Mucosa of descending colon (tissue), 3 donors: ENCODE measurements at regions not wholly inside any gene's neighbourhood (a gene's known extent, or its start where the extent isn't known, plus 50 kb on each side); places are given as distances from the start of the nearest gene placed in this dataset.
"Not testable (repeated sequence)": the region's sequence is repeated elsewhere in the genome, so short reads cannot be mapped to it uniquely, and the experiment has no call there.

ENCODE experiments used
- ATAC-seq: fragments of 200-7000 bp; cut with Tn5 transposase; one replicate; pipeline ENCODE4 v1.9.1; 2020; ENCODE audit warnings: mild to moderate bottlenecking, moderate library complexity
- DNase-seq, 3 donors: peaks; one replicate each; pipeline ENCODE4 v3.0.0-alpha.2; 2020
- H3K36me3 ChIP-seq: fragments of 200-600 bp; one replicate; pipeline ENCODE4 v1.8.0; 2021; ENCODE audit warnings: low read depth, mild to moderate bottlenecking
- H3K4me1 ChIP-seq: fragments of 200-600 bp; one replicate; pipeline ENCODE4 v1.8.0; 2021; ENCODE audit warnings: low read depth, mild to moderate bottlenecking
- H3K4me3 ChIP-seq: fragments of 200-600 bp; one replicate; pipeline ENCODE4 v1.8.0; 2021; ENCODE audit warnings: mild to moderate bottlenecking
- H3K9me3 ChIP-seq: fragments of 200-600 bp; one replicate; pipeline ENCODE4 v1.8.0; 2021; ENCODE audit warnings: mild to moderate bottlenecking
- CTCF ChIP-seq: fragments of 200-600 bp; IDR thresholded peaks from one replicate; pipeline ENCODE4 v1.8.0; 2022; ENCODE audit warnings: antibody characterized with exemption, mild to moderate bottlenecking
- intact Hi-C, 2 donors: fragments of 100-400 bp; cut with DNase I in 1 of 2; cut with micrococcal nuclease in 1 of 2; formaldehyde crosslinking; loops; one replicate each; pipeline versions ENCODE4 v1.11.0 to v1.11.1; 2022; cut with DNase I, micrococcal nuclease
- donor health status: DM: no; HTN: no; CAD: no; lungs with moderate emphysema.
- donor health status: DM: no; HTN: no; CAD: no.
- donor health status: DM: no; HTN: yes; CAD: no.

GRCh38 chr21:31819692-31820091, 53.1 kb upstream of the HUNK start:
- H3K9me3 ChIP-seq, H3K4me3 ChIP-seq, H3K4me1 ChIP-seq, ATAC-seq, intact Hi-C loops, DNase-seq, H3K36me3 ChIP-seq: not testable (repeated sequence)

- intact Hi-C loops, ATAC-seq, H3K36me3 ChIP-seq, H3K4me3 ChIP-seq, H3K9me3 ChIP-seq, H3K4me1 ChIP-seq, DNase-seq: not testable (repeated sequence)
These were observed 58.5 kb upstream of the HUNK start for GRCh38 chr21:31814356-31814755.

GRCh38 chr21:31813862-31814261, 59.0 kb upstream of the HUNK start:
- intact Hi-C loops: no loop called here
- H3K9me3 ChIP-seq: no peaks in the 10 kb centered on the region
- ATAC-seq: no peak

GRCh38 chr21:31804008-31804394, 68.8 kb upstream of the HUNK start:
- no peak for TF ChIP-seq CTCF
- Histone ChIP-seq H3K36me3 (no peaks in the 10 kb centered on the region), H3K4me3 (no peak overlapping the region), H3K9me3 (no peaks in the 10 kb centered on the region), H3K4me1 (no peaks in the 10 kb centered on the region)
- ATAC-seq: no peak
- DNase-seq: no peak
- intact Hi-C loops: no loop called here

More at GRCh38 chr21:31813862-31814261, 59.0 kb upstream of the HUNK start:
- Histone ChIP-seq H3K4me3 (no peak overlapping the region), H3K4me1 (no peaks in the 10 kb centered on the region), H3K36me3 (no peaks in the 10 kb centered on the region)
- TF ChIP-seq CTCF: no peak
- no peak for DNase-seq

- no peak for DNase-seq
These were observed 69.5 kb upstream of the HUNK start for GRCh38 chr21:31803039-31804007.

GRCh38 chr21:31802331-31802730, 70.4 kb upstream of the SCAF4 start:
- no peak for TF ChIP-seq CTCF
- Histone ChIP-seq H3K9me3 (no peaks in the 10 kb centered on the region), H3K4me3 (no peak overlapping the region), H3K4me1 (no peaks in the 10 kb centered on the region), H3K36me3 (no peaks in the 10 kb centered on the region)
- DNase-seq: no peak
- ATAC-seq: no peak
- intact Hi-C loops: no loop called here

More at GRCh38 chr21:31803039-31804007, 69.5 kb upstream of the HUNK start:
- intact Hi-C loops: no loop called here
- no peaks in the 10 kb centered on the region for H3K9me3 ChIP-seq
- H3K4me3 ChIP-seq: no peak overlapping the region
- TF ChIP-seq CTCF: no peak
- H3K36me3 ChIP-seq: no peaks in the 10 kb centered on the region
- no peaks in the 10 kb centered on the region for H3K4me1 ChIP-seq
- no peak for ATAC-seq
